HEK293 (cell line): ENCODE measurements at regions not wholly inside any gene's neighbourhood (a gene's known extent, or its start where the extent isn't known, plus 50 kb on each side); places are given as distances from the start of the nearest gene placed in this dataset.

Experiments
- CTCF ChIP-seq: fragments of 450-650 bp; formaldehyde crosslinking; IDR thresholded peaks from 2 replicates; pipeline ENCODE4 v1.5.1; 2016; ENCODE audit warnings: missing biosample characterization, missing genetic modification characterization
- ZNF335 ChIP-seq: fragments of 450-650 bp; formaldehyde crosslinking; conservative IDR thresholded peaks from 2 replicates; pipeline ENCODE4 v1.5.1; 2016; ENCODE audit warnings: missing biosample characterization, missing genetic modification characterization
- ZNF768 ChIP-seq: fragments of 450-650 bp; formaldehyde crosslinking; IDR thresholded peaks from 2 replicates; pipeline ENCODE4 v1.5.1; 2018; ENCODE audit warnings: missing biosample characterization, mild to moderate bottlenecking, missing genetic modification characterization
- ZNF843 ChIP-seq: fragments of 450-650 bp; formaldehyde crosslinking; IDR thresholded peaks from 2 replicates; pipeline ENCODE4 v1.5.1; 2016; ENCODE audit warnings: missing biosample characterization, missing genetic modification characterization
- ZSCAN18 ChIP-seq: fragments of 450-650 bp; formaldehyde crosslinking; IDR thresholded peaks from 2 replicates; pipeline ENCODE4 v1.5.1; 2016; ENCODE audit warnings: missing biosample characterization, missing genetic modification characterization

GRCh38 chr9:110030632-110031031 is 177.3 kb downstream of the C9orf152 start:
- TF ChIP-seq ZNF335 (tag by site-specific recombination): no peak
- TF ChIP-seq ZSCAN18: no peak
- no peak for TF ChIP-seq ZNF843 (tag by site-specific recombination)
- TF ChIP-seq CTCF: no peak
- no peak for TF ChIP-seq ZNF768 (tag by site-specific recombination)
